ENCODE measurements at regions not wholly inside any gene's neighbourhood (a gene's known extent, or its start where the extent isn't known, plus 50 kb on each side); places are given as distances from the start of the nearest gene placed in this dataset.
"Not testable (repeated sequence)": the region's sequence is repeated elsewhere in the genome, so short reads cannot be mapped to it uniquely, and the experiment has no call there.

- DNase-seq: no peak
Measured at GRCh38 chrX:22810876-22811275, 188.9 kb upstream of the DDX53 start.

- no peak for DNase-seq
Measured at GRCh38 chrX:22818061-22818460, 181.7 kb upstream of the DDX53 start.

GRCh38 chrX:22855693-22856092, 144.1 kb upstream of the DDX53 start:
- DNase-seq: no peak

GRCh38 chrX:22859642-22860041, 140.1 kb upstream of the DDX53 start:
- DNase-seq: no peak

- DNase-seq: not testable (repeated sequence)
Measured at GRCh38 chrX:22866801-22867200, 133.0 kb upstream of the DDX53 start.

GRCh38 chrX:22882543-22882942, 117.2 kb upstream of the DDX53 start:
- DNase-seq: no peak

- no peak for DNase-seq
Measured at GRCh38 chrX:22889819-22890218, 109.9 kb upstream of the DDX53 start.

GRCh38 chrX:22912616-22913015, 87.1 kb upstream of the DDX53 start:
- DNase-seq: no peak

GRCh38 chrX:22922961-22923360, 76.8 kb upstream of the DDX53 start:
- peak; percentile 1 for DNase-seq

GRCh38 chrX:22934640-22935039, 65.1 kb upstream of the DDX53 start:
- DNase-seq: no peak

- DNase-seq: no peak
Measured at GRCh38 chrX:22944945-22945344, 54.8 kb upstream of the DDX53 start.

All from inflammatory macrophage treated with lipopolysaccharide for 4 hours (primary cell).